ENCODE measurements at regions not wholly inside any gene's neighbourhood (a gene's known extent, or its start where the extent isn't known, plus 50 kb on each side); places are given as distances from the start of the nearest gene placed in this dataset.
"Not testable (repeated sequence)": the region's sequence is repeated elsewhere in the genome, so short reads cannot be mapped to it uniquely, and the experiment has no call there.

- intact Hi-C loops (cut with DNase I) = no loop called here
- ATAC-seq (no peak), DNase-seq (ENCODE audit: low spot score) (no peak)
Observed at GRCh38 chr2:193446967-193447366, 1252.2 kb upstream of the TMEFF2 start.

GRCh38 chr2:193442293-193442692 is 1247.6 kb upstream of the TMEFF2 start:
- intact Hi-C loops (cut with DNase I) = no loop called here
- no peak for ATAC-seq
- DNase-seq (ENCODE audit: low spot score) = no peak

GRCh38 chr2:193428336-193428818 is 1233.6 kb upstream of the TMEFF2 start:
- intact Hi-C loops (cut with DNase I) = no loop called here
- ATAC-seq = no peak
- DNase-seq (ENCODE audit: low spot score) = no peak

- DNase-seq (ENCODE audit: low spot score); ATAC-seq; intact Hi-C loops (cut with DNase I): not testable (repeated sequence)
Observed at GRCh38 chr2:193412368-193412767, 1217.6 kb upstream of the TMEFF2 start.

GRCh38 chr2:193409951-193410350 is 1215.2 kb upstream of the TMEFF2 start:
- no peak for DNase-seq (ENCODE audit: low spot score)
- intact Hi-C loops (cut with DNase I) = no loop called here
- no peak for ATAC-seq

GRCh38 chr2:193382583-193382982 is 1187.8 kb upstream of the TMEFF2 start:
- no peak for DNase-seq (ENCODE audit: low spot score)
- intact Hi-C loops (cut with DNase I) = no loop called here
- ATAC-seq = no peak

- ATAC-seq (no peak), DNase-seq (ENCODE audit: low spot score) (no peak)
- intact Hi-C loops (cut with DNase I) = no loop called here
Observed at GRCh38 chr2:193377789-193378188, 1183.1 kb upstream of the TMEFF2 start.

GRCh38 chr2:193373120-193373519 is 1178.4 kb upstream of the TMEFF2 start:
- intact Hi-C loops (cut with DNase I) = no loop called here
- ATAC-seq (no peak), DNase-seq (ENCODE audit: low spot score) (no peak)

- no peak for ATAC-seq
- no peak for DNase-seq (ENCODE audit: low spot score)
- intact Hi-C loops (cut with DNase I) = no loop called here
Observed at GRCh38 chr2:193371200-193371599, 1176.5 kb upstream of the TMEFF2 start.

- ATAC-seq (no peak), DNase-seq (ENCODE audit: low spot score) (no peak)
- intact Hi-C loops (cut with DNase I) = no loop called here
Observed at GRCh38 chr2:193368615-193369014, 1173.9 kb upstream of the TMEFF2 start.

GRCh38 chr2:193357508-193357907 is 1162.8 kb upstream of the TMEFF2 start:
- ATAC-seq = no peak
- no peak for DNase-seq (ENCODE audit: low spot score)
- intact Hi-C loops (cut with DNase I) = no loop called here

GRCh38 chr2:193352665-193353242 is 1158.0 kb upstream of the TMEFF2 start:
- intact Hi-C loops (cut with DNase I); ATAC-seq; DNase-seq (ENCODE audit: low spot score): not testable (repeated sequence)

- intact Hi-C loops (cut with DNase I) = no loop called here
- ATAC-seq = no peak
- DNase-seq (ENCODE audit: low spot score) = no peak
Observed at GRCh38 chr2:193350509-193350908, 1155.8 kb upstream of the TMEFF2 start.

GRCh38 chr2:193349642-193350041 is 1154.9 kb upstream of the TMEFF2 start:
- DNase-seq (ENCODE audit: low spot score) (no peak), ATAC-seq (no peak)
- intact Hi-C loops (cut with DNase I) = no loop called here

- intact Hi-C loops (cut with DNase I) = no loop called here
- ATAC-seq = no peak
Observed at GRCh38 chr2:193348055-193348454, 1153.3 kb upstream of the TMEFF2 start.

GRCh38 chr2:193336781-193337180 is 1142.0 kb upstream of the TMEFF2 start:
- ATAC-seq = no peak
- intact Hi-C loops (cut with DNase I) = no loop called here
- DNase-seq (ENCODE audit: low spot score) = no peak

More at GRCh38 chr2:193348055-193348454, 1153.3 kb upstream of the TMEFF2 start:
- no peak for DNase-seq (ENCODE audit: low spot score)

- no peak for ATAC-seq
- DNase-seq (ENCODE audit: low spot score) = no peak
- intact Hi-C loops (cut with DNase I) = no loop called here
Observed at GRCh38 chr2:193334401-193334800, 1139.7 kb upstream of the TMEFF2 start.

- ATAC-seq (no peak), DNase-seq (ENCODE audit: low spot score) (no peak)
- intact Hi-C loops (cut with DNase I) = no loop called here
Observed at GRCh38 chr2:193333539-193333938, 1138.8 kb upstream of the TMEFF2 start.

- intact Hi-C loops (cut with DNase I) = no loop called here
- DNase-seq (ENCODE audit: low spot score) (no peak), ATAC-seq (no peak)
Observed at GRCh38 chr2:193332941-193333340, 1138.2 kb upstream of the TMEFF2 start.

- intact Hi-C loops (cut with DNase I) = no loop called here
- no peak for ATAC-seq
- no peak for DNase-seq (ENCODE audit: low spot score)
Observed at GRCh38 chr2:193331676-193332075, 1136.9 kb upstream of the TMEFF2 start.

GRCh38 chr2:193326296-193326695 is 1131.6 kb upstream of the TMEFF2 start:
- ATAC-seq (no peak), DNase-seq (ENCODE audit: low spot score) (no peak)
- intact Hi-C loops (cut with DNase I) = no loop called here
